WTC11 (cell line): ENCODE measurements at regions not wholly inside any gene's neighbourhood (a gene's known extent, or its start where the extent isn't known, plus 50 kb on each side); places are given as distances from the start of the nearest gene placed in this dataset.

Experiments
- FOXK1 ChIP-seq: sonication (generic); formaldehyde crosslinking; IDR thresholded peaks from 2 replicates; pipeline ENCODE4 v1.8.0; 2022; ENCODE audit warnings: mild to moderate bottlenecking, moderate library complexity, missing genetic modification reagents
- IRF2 ChIP-seq: sonication (generic); formaldehyde crosslinking; IDR thresholded peaks from 2 replicates; pipeline ENCODE4 v1.8.0; 2022; ENCODE audit warnings: low read depth, missing genetic modification reagents, borderline replicate concordance
- NR2C2 ChIP-seq: sonication (generic); formaldehyde crosslinking; IDR thresholded peaks from 2 replicates; pipeline ENCODE4 v1.8.0; 2022; ENCODE audit warnings: mild to moderate bottlenecking, missing genetic modification reagents
- PRRX2 ChIP-seq: fragments of 250-450 bp; sonication (Bioruptor Pico); IDR thresholded peaks from 2 replicates; pipeline ENCODE4 v1.8.0; 2021; ENCODE audit warnings: mild to moderate bottlenecking
- TCF7 ChIP-seq: sonication (generic); formaldehyde crosslinking; IDR thresholded peaks from 2 replicates; pipeline ENCODE4 v1.8.0; 2022; ENCODE audit warnings: mild to moderate bottlenecking, low read depth, missing genetic modification reagents, moderate library complexity
- TEAD4 ChIP-seq: sonication (generic); formaldehyde crosslinking; IDR thresholded peaks from 2 replicates; pipeline ENCODE4 v1.8.0; 2022; ENCODE audit warnings: mild to moderate bottlenecking, missing genetic modification reagents
- ZNF423 ChIP-seq: fragments of 250-450 bp; sonication (Bioruptor Pico); IDR thresholded peaks from 2 replicates; pipeline ENCODE4 v2.1.2; 2022; ENCODE audit warnings: mild to moderate bottlenecking, moderate library complexity
- TF ChIP-seq, protein P1 (sequence below): fragments of 200-600 bp; IDR thresholded peaks from 2 replicates; pipeline ENCODE4 v1.8.0; 2022; ENCODE audit warnings: antibody characterized with exemption
- TF ChIP-seq, protein P2 (sequence below): sonication (generic); formaldehyde crosslinking; IDR thresholded peaks from 2 replicates; pipeline ENCODE4 v1.8.1; 2022; ENCODE audit warnings: missing genetic modification reagents, borderline replicate concordance
- TF ChIP-seq, protein P3 (sequence below): sonication (generic); formaldehyde crosslinking; IDR thresholded peaks from 2 replicates; pipeline ENCODE4 v1.8.1; 2023; ENCODE audit warnings: mild to moderate bottlenecking, missing genetic modification reagents, moderate library complexity
- TF ChIP-seq, protein P4 (sequence below): sonication (generic); formaldehyde crosslinking; IDR thresholded peaks from 2 replicates; pipeline ENCODE4 v1.8.0; 2022; ENCODE audit warnings: mild to moderate bottlenecking, missing genetic modification reagents
- TF ChIP-seq, protein P5 (sequence below): sonication (generic); formaldehyde crosslinking; IDR thresholded peaks from 2 replicates; pipeline ENCODE4 v1.8.0; 2023; ENCODE audit warnings: mild to moderate bottlenecking, missing genetic modification reagents
- TF ChIP-seq, protein P6 (sequence below): sonication (generic); formaldehyde crosslinking; IDR thresholded peaks from 2 replicates; pipeline ENCODE4 v1.8.0; 2022; ENCODE audit warnings: mild to moderate bottlenecking, missing genetic modification reagents

DNA sequence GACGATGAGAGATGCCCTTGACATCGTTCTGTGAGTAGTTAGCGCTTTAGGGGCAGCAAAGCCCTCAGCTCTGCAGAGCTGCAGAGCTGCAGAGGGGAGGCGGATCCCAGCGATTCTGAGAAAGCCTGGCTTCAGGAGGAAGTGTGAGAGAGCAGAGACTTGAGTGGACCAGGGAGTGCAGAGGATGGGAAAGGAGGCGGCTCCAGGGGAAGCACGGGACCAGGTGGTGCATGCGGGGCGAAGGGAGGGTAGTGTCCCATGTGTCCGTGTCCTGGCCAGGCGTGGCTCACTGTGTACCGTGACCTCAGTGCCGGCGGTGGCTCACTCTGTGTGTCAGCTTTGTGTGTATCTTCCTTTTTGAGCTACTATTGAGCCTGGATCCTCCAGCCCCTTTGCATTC is 250.8 kb upstream of the PITRM1 start:
- no peak for TF ChIP-seq ZNF423
- TF ChIP-seq, protein P1, sequence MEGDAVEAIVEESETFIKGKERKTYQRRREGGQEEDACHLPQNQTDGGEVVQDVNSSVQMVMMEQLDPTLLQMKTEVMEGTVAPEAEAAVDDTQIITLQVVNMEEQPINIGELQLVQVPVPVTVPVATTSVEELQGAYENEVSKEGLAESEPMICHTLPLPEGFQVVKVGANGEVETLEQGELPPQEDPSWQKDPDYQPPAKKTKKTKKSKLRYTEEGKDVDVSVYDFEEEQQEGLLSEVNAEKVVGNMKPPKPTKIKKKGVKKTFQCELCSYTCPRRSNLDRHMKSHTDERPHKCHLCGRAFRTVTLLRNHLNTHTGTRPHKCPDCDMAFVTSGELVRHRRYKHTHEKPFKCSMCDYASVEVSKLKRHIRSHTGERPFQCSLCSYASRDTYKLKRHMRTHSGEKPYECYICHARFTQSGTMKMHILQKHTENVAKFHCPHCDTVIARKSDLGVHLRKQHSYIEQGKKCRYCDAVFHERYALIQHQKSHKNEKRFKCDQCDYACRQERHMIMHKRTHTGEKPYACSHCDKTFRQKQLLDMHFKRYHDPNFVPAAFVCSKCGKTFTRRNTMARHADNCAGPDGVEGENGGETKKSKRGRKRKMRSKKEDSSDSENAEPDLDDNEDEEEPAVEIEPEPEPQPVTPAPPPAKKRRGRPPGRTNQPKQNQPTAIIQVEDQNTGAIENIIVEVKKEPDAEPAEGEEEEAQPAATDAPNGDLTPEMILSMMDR, result no peak
- TF ChIP-seq, protein P2, sequence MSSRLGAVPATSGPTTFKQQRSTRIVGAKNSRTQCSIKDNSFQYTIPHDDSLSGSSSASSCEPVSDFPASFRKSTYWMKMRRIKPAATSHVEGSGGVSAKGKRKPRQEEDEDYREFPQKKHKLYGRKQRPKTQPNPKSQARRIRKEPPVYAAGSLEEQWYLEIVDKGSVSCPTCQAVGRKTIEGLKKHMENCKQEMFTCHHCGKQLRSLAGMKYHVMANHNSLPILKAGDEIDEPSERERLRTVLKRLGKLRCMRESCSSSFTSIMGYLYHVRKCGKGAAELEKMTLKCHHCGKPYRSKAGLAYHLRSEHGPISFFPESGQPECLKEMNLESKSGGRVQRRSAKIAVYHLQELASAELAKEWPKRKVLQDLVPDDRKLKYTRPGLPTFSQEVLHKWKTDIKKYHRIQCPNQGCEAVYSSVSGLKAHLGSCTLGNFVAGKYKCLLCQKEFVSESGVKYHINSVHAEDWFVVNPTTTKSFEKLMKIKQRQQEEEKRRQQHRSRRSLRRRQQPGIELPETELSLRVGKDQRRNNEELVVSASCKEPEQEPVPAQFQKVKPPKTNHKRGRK (CRISPR knock-in tag), result no peak
- TF ChIP-seq IRF2 (CRISPR knock-in tag), result no peak
- TF ChIP-seq, protein P3, sequence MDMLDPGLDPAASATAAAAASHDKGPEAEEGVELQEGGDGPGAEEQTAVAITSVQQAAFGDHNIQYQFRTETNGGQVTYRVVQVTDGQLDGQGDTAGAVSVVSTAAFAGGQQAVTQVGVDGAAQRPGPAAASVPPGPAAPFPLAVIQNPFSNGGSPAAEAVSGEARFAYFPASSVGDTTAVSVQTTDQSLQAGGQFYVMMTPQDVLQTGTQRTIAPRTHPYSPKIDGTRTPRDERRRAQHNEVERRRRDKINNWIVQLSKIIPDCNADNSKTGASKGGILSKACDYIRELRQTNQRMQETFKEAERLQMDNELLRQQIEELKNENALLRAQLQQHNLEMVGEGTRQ, result no peak
- no peak for TF ChIP-seq TCF7
- no peak for TF ChIP-seq NR2C2
- TF ChIP-seq, protein P4, sequence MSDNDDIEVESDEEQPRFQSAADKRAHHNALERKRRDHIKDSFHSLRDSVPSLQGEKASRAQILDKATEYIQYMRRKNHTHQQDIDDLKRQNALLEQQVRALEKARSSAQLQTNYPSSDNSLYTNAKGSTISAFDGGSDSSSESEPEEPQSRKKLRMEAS (CRISPR knock-in tag), result no peak
- TF ChIP-seq TEAD4 (CRISPR knock-in tag), result no peak
- TF ChIP-seq PRRX2, result no peak
- no peak for TF ChIP-seq FOXK1 (CRISPR knock-in tag)
- TF ChIP-seq, protein P5, sequence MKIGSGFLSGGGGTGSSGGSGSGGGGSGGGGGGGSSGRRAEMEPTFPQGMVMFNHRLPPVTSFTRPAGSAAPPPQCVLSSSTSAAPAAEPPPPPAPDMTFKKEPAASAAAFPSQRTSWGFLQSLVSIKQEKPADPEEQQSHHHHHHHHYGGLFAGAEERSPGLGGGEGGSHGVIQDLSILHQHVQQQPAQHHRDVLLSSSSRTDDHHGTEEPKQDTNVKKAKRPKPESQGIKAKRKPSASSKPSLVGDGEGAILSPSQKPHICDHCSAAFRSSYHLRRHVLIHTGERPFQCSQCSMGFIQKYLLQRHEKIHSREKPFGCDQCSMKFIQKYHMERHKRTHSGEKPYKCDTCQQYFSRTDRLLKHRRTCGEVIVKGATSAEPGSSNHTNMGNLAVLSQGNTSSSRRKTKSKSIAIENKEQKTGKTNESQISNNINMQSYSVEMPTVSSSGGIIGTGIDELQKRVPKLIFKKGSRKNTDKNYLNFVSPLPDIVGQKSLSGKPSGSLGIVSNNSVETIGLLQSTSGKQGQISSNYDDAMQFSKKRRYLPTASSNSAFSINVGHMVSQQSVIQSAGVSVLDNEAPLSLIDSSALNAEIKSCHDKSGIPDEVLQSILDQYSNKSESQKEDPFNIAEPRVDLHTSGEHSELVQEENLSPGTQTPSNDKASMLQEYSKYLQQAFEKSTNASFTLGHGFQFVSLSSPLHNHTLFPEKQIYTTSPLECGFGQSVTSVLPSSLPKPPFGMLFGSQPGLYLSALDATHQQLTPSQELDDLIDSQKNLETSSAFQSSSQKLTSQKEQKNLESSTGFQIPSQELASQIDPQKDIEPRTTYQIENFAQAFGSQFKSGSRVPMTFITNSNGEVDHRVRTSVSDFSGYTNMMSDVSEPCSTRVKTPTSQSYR, result no peak
- TF ChIP-seq, protein P6, sequence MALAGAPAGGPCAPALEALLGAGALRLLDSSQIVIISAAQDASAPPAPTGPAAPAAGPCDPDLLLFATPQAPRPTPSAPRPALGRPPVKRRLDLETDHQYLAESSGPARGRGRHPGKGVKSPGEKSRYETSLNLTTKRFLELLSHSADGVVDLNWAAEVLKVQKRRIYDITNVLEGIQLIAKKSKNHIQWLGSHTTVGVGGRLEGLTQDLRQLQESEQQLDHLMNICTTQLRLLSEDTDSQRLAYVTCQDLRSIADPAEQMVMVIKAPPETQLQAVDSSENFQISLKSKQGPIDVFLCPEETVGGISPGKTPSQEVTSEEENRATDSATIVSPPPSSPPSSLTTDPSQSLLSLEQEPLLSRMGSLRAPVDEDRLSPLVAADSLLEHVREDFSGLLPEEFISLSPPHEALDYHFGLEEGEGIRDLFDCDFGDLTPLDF (CRISPR knock-in tag), result no peak
